ENCODE measurements at regions not wholly inside any gene's neighbourhood (a gene's known extent, or its start where the extent isn't known, plus 50 kb on each side); places are given as distances from the start of the nearest gene placed in this dataset.

DNA sequence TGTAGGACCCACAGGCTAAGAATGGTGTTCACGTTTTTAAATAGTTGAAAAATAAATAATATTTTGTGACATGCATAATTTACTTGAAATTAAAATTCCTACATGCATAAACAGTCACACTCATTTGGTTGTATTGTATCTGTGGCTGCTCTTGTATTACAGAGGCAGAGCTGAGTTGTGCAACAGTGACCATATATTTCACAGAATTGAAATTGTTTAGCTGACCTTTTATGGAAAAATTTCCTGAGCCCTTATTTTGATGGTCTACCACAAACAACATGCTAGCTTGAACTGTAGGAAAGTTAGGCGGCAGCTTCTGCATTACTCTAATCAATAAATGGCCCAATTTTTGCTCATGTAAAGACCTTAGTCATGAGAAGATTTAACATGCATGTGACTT is 633.4 kb upstream of the AADAT start:
- TF ChIP-seq CTCF (conservative IDR thresholded peaks at IDR 0.05 in 1 of 2, IDR thresholded peaks at IDR 0.05 in 1 of 2; ENCODE audit: extremely low read depth in 1 of 2, insufficient read depth in 1 of 2, low read depth in 1 of 2, low read length in 2 of 2) (no peak), EZH2 (IDR thresholded peaks at IDR 0.05; ENCODE audit: borderline replicate concordance, low read length) (no peak)

Data from mammary epithelial cell (primary cell).